SKM-1 treated with dmso at 0.1 percent for 144 hours (cell line): ENCODE measurements at regions not wholly inside any gene's neighbourhood (a gene's known extent, or its start where the extent isn't known, plus 50 kb on each side); places are given as distances from the start of the nearest gene placed in this dataset.
"Not testable (repeated sequence)": the region's sequence is repeated elsewhere in the genome, so short reads cannot be mapped to it uniquely, and the experiment has no call there.

ENCODE experiments used
- DNase-seq: peaks from one replicate; lab custom pipeline; 2025; ENCODE audit not compliant: unreplicated experiment; lab: John Stamatoyannopoulos, UW

DNA sequence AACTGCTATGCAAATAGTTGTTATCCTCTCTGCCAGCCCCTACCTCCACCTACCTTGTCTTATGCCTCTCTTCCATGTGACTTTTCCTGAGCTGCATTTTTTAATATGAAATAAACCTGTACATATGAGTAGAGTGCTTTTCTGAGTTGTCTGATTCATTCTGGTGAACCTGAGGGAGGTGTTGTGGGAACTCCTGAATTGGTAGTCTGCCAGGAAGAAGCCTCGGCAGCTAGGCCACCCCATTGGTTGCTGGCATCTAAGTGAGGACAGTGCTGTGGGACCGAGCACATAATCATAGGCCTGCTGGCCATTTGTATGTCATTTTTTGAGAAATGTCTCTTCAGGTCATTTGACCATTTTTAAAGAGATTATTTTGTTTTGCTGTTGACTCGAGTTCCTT is 1146.8 kb downstream of the UQCRFS1 start:
- DNase-seq, result no peak

DNA sequence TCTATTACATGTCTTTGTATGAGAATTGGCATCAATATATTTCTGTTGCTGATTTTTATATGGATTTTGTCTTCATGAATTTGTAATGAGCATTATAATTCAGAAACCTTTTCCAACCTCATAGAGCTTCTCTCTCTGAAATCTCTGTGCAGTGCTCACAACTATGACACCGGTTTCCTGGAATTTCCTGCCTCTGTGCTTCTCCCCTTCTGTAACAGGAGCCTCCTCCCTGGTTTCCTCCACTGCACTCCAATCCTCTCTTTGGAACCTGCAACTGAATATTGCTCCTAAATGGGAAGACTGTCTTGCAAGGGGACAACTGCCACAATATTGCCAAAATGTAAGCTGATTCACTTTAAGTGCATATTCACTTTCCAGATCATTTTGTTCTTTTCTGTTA is 1147.9 kb downstream of the UQCRFS1 start:
- DNase-seq, result no peak

DNA sequence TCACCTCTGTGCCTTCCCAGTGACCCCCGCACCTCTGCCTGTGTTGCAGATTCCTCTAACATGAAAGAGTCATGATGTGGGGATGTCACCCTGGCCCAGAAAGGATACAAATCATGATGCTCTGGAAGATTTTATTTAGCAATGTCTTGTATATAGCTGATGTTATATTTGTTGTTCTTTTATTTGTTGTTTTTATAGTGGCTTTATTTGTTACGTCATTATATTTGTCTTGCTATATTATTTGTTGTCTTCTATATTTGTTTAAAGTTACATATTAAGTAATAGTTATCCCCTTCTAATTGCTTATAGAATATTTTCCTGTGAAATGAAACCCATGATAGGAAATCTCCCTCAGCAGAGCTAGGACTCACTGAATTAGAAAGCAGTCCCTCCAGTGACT is 1149.2 kb downstream of the UQCRFS1 start:
- DNase-seq, result no peak

DNA sequence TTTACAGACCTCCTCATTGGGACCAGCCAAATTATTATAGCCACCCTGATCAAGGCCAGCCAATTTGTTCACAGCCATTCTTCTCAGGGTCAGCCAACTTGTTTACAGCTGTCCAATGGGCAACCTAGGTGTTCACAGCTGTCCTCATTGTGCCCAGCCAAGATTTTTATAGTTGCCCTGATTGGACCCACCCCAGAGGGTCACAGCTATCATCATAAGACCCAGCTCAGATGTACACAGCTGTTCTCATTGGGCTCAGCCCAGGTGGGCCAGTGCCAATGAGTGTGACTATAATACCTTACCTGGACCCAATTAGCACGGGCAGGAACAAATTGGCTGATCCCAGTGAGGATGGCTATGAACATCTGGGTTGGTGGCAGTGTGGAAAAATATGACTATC is 1151.8 kb downstream of the UQCRFS1 start:
- no peak for DNase-seq

DNA sequence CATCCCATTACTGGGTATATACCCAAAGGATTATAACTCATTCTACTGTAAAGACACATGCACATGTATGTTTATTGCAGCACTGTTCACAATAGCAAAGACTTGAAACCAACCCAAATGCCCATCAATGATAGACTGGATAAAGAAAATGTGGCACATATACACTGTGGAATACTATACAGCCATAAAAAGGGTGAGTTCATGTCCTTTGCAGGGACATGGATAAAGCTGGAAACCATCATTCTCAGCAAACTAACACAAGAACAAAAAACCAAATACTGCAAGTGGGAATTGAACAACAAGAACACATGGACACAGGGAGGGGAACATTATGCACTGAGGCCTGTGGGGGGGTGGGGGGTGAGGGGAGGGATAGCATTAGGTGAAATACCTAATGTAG is 1155.9 kb downstream of the UQCRFS1 start:
- DNase-seq, result not testable (repeated sequence)

DNA sequence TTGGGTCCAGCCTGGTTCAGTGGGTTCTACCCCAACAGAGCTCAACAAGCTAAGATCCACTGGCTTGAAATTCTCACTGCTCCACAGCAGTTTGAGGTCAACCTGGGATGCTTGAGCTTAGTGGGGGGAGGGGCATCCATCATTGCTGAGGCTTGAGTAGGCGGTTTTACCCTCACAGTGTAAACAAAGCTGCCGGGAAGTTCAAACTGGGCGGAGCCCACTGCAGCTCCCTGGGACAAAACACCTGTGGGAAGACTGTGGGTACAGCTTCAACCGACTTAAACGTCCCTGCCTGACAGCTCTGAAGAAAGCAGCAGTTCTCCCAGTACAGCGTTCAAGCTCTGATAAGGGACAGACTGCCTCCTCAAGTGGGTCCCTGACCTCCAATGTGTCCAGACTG is 1161.9 kb downstream of the UQCRFS1 start:
- DNase-seq, result no peak

DNA sequence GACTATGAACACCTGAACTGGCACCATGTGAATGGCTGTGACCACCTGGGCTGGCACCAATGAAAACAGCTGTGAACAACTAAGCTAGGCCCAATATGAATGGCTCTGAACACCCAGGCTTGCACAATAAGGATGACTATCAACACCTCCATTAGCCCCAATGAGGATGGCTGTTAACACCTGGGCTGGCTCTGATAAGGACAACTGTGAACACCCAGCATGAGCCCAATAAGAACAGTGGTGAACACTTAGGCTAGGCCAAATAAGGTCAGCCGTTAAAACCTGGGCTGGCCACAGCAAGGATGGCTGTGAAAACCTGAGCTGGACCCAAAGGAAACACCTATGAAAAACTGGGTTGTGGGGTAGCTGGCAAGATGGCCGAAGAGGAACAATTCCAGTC is 1163.1 kb downstream of the UQCRFS1 start:
- DNase-seq, result no peak

DNA sequence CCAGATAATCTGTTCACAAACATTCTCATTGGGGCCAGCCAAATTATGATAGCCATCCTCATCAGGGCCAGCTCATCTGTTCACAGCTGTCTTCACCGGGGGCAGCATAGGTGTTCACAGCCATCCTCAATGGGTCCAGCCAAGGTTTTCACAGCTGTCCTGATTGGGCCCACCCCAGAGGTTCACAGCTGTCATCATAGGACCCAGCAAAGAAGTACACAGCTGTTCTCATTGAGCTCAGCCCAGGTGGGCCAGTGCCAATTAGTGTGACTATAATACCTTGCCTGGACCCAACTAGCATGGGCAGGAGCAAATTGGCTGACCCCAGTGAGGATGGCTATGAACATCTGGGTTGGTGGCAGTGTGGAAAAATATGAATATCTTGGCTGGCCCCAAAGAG is 1166.0 kb downstream of the UQCRFS1 start:
- DNase-seq, result no peak

DNA sequence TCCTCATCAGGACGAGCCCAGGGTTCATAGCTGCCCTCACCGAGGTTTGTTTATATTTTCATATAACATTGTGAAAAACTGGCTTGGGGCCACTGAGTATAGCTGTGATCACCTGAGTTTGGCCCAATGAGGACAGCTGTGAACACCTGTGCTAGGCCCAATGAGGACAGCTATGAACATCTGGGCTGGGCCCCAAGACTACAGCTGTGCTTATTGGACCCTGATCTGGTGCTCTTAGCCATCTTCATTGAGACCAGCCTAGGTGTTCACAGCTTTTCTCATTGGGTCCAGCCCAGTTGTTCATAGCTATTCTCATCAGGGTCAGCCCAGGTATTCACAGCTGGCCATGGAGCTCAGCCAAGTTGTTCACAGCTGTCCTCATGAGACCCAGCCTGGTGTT is 1167.3 kb downstream of the UQCRFS1 start:
- no peak for DNase-seq

DNA sequence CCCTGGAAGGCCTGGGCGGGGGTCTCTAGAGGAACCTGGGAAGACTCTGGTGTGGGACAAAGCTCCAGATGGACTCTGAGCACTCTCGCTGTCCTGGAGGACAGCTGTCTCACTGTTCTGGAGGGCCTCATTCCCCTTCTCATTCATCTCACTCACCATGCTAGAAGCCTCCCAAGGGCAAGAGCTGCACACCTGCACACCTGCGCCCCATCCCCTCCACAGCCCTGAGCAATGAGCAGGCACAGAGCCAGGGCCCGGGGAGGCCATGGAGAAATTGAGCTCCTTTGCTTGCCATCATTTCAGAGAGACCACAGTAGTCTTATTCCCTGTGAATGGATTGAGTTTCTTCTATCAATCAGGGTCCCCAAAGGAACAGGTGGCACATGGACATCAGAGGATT is 1168.5 kb downstream of the UQCRFS1 start:
- no peak for DNase-seq

DNA sequence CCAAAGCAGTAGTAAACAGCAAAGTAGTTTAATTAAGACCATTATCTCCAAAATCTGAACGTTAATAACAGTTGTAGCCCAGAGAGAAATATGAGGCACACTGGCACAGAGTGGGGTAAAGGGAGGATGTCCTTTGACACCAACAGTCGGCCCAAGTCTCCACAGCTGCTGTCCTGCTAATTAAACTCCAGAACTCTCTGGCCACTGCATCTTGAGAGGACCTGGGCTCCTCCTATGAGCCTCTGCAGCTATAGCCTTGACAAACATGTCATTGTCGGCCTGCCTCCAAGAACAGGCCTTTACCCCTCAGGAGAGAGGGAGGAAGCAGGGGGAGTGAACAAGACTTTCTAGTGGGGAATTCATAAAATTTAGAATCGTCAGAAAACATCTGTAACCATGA is 1170.4 kb downstream of the UQCRFS1 start:
- no peak for DNase-seq

DNA sequence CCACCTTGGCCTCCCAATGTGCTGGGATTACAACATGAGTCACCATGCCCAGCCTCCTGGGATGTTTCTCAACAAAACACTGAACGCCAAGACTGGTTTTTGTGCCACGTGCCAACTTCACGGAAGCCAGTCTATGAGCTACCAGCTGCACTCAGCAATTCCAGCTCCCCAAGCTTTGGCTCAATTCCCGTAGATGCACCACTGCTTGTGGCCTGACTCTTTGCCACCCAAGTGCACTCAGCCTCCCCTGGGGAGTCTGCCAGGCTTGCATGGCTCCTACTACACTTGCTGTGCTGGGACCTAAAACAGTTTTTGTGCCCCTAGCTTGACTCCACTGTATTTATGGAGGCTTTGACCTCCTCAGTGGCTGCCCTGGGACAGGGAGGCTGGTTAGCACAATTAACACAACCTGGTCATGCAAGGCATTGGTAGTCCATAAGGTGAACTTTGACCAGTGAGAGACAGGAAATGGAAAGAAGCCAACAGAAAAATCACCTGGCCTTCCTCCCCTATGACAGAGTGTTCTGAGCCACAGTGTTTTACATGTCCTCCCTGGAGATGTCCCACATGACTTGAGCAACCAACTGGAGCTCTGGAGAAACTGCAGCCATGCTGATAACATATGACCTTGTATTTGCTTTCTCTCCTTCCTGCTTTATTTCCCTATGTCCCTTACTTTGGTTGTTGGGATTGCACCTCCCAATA is 1173.1 kb downstream of the UQCRFS1 start:
- DNase-seq, result no peak

DNA sequence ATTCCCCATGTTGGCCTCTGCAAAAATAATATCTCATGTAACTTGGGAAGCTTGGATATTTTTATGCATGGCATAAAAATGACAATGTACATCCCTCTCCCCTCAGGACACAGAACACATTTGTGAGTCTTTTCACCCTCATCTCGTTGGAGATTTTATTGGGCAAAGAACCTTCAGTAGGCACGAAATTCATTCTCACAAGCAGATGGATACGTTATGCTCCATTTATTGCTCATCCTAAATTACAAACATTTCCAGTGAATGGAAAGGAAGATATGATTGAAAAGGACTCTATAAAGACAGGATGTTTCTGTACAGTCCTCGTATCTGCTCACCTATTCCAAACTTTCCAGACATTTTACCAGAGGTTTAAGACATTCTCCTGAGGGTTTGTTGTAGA is 1175.8 kb downstream of the UQCRFS1 start:
- DNase-seq, result no peak

DNA sequence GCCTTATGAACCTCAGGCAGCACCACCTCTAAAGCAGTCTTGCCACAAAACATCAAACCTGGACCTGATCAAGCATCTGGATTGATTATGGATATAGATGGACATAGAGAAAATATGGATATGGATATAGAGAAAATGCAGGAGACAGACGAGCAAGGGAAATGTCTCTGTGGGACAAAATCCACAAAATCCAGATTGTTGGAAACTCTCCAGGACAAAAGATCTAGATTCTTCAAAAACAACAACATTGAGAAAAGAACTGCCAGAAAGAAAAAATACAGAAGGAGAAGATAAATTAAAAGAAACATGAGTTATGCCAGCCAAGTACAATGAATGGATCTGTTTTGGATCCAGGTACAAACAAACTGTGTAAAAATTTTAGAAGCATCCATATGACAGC is 1176.5 kb downstream of the UQCRFS1 start:
- no peak for DNase-seq

DNA sequence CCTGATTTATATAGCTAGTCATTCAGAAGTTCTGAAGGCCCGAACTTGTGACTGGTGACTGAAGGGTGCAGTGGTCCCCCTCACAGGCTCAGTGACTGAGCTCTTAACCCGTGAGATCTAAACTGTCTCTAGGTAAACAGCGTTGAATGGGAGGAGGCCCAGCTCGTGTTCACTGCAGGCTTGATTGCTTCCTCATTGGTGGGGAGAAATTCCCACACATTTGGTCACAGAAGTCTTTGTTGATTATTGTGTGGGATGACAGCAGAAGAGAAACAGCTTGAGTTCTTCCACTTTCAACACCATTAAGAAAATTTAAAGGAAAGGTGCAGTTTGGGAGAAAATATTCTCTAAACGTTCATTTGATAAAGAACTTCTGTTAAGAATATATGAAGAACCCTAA is 1178.0 kb downstream of the UQCRFS1 start:
- no peak for DNase-seq

DNA sequence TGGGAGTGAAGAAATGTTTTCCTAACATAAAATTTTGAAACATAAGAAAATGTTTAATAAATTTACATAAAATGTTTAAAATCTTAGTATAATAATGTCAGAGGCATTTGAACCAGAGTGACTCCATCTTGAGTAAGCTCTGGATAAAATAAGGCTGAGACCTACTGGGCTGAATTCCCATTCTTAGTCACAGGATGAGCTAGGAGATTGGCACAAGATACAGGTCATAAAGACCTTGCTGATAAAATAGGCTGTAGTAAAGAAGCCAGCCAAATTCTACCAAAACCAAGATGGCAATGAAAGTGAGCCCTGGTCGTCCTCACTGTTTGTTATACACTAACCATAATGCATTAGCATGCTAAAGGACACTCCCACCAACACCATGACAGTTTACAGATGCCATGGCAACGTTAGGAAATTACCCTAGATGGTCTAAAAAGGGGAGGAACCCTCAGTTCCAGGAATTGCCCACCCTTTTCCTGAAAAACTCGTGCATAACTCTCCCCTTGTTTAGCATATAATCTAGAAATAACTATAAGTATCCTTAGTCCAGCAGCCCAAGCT is 1184.0 kb downstream of the UQCRFS1 start:
- no peak for DNase-seq

DNA sequence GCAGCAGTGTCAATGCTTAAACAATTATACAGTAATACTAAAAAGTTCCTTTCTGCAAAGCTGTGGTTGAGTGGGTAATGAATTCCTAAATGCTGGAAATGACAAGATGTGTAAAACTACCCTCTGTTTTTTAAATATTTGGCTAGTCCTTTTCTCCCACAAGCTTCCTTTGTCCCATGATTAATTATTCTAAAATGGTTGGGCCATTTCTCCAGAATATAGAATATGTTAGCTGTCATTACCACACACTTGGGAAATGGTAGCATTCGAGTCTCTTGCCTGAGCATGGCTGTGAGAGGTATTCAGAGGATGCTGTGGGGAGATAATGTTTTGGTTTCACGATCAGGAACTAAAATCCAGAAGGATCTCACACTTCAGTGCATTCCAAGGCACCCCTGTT is 1185.8 kb downstream of the UQCRFS1 start:
- no peak for DNase-seq

DNA sequence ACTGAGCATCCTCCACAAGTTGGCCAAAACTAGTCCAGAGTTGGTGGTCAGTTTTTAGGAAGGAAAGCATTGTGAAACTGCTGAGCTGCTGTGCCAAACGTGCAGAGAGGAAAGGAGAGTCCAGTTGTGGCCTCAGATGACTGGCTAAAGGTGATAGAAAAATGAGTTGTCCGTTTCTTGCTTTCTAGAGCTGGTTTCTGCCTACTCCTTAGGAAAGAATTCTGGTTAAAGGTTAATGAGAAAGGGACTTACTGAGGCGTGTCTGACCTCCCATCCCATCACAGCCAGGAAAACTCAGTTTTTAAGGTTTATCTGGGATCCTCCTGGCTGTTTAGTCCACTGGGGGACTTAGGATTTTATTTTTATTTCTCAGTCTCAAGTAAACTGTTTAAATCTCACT is 1186.3 kb downstream of the UQCRFS1 start:
- no peak for DNase-seq

DNA sequence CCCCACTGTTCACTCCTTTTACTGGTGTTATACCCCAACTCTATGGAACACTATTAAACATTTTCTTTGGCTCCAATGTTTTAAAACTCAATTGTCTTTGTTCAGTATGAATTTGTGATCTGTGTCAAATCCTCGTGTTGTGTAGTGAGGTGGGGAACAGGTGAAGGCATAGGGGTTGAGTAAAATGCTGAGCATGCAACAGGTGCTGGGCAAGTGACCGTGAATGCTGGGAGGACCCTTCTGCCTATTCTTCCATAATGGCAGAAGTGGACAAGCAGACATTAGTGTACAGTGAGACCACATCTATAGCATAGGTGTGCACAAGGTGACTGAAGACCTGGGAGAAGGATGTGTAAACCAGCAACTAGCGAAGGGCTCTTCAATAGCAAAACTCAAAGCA is 1188.0 kb downstream of the UQCRFS1 start:
- DNase-seq, result no peak

DNA sequence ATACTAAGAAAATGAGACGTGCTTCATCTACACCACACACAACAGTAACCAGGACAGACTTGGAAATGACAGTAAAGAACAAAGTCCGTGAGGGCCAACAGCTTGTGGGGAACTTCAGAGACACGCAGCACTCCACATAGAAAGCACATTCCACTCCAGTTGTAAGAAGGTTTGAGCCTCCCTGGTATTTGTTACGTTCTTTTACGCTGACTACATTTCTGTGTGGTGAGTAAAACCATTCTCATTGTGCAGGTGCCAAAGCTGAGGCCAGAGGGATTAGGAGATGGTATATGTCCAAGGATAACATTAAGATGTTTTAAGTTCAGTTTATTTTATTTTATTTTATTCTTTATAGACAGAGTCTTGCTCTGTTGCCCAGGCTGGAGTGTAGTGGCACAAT is 1189.9 kb downstream of the UQCRFS1 start:
- DNase-seq, result no peak

DNA sequence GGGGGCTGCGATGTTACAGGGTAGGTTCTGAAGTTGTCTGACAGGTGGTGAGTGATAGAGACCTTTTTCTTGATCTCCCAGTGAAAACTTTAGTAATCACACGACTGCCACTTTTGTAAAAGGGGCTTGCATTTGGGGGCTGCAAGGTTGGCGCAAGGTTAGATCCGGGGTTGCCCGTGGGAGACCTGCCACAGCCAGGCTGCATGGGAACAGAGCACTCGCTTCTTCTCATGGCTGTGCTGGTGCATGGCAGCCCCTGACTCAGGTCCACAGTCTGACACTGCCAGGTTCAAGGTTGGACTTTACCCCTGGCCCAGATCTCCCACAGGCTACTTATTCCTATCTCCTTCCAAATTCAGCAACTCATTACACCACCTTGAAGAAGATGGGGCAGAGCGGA is 1190.4 kb downstream of the UQCRFS1 start:
- no peak for DNase-seq

DNA sequence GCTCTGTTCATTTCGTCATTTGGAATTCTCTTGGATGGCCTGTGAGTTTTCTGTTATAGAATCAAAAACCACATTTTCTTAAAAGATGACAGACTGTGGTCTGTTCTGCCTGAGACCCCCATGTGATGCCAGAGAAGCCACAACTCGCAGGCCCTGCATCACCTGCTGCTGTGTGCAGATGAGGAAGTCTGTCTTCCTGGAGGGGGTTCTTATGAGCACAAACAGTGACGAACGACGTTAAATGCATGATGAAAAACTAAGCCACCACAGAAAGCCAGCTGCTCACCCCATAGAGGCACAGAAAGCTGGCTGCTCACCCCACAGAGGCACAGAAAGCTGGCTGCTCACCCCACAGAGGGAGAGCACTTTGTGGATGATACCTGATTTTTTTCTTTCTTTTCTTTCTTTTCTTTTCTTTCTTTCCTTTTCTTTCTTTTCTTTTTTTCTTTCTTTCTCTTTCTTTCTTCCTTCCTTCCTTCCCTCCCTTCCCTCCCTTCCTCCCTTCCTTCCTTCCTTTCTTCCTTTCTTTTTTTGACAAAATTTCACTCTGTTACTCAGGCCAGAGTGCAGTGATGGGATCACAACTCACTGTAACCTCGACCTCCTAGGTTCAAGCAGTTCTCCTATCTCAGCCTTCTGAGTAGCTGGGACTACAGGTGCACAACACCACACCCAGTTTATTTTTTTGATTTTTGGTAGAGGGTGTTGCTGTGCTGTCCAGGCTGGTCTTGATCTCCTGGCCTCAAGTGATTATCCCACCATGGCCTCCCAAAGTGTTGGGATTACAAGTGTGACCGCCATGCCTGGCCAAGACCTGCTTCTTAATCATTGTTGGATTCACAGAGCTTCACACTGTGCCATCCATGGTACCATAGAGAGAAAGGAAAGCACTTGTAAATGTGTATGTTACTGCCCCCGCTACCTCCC is 1191.4 kb downstream of the UQCRFS1 start:
- DNase-seq, result no peak
